AG09309 (cell line): ENCODE measurements at regions not wholly inside any gene's neighbourhood (a gene's known extent, or its start where the extent isn't known, plus 50 kb on each side); places are given as distances from the start of the nearest gene placed in this dataset.
"Not testable (repeated sequence)": the region's sequence is repeated elsewhere in the genome, so short reads cannot be mapped to it uniquely, and the experiment has no call there.

ENCODE experiments used
- DNase-seq: peaks from one replicate; pipeline ENCODE4 v3.0.0-alpha.2; 2010; ENCODE audit warnings: low read depth
- H3K4me3 ChIP-seq: 2 replicates; pipeline ENCODE4 v1.5.1; 2011; ENCODE audit warnings: mild to moderate bottlenecking, low read depth, low read length, moderate library complexity; ENCODE audit not compliant: control insufficient read depth
- TF ChIP-seq, protein P1 (sequence below): IDR thresholded peaks from 2 replicates; pipeline ENCODE4 v1.5.1; 2011; ENCODE audit warnings: mild to moderate bottlenecking, low read depth, low read length, inconsistent platforms; ENCODE audit not compliant: insufficient read depth, control insufficient read depth; ENCODE audit errors: missing control alignments

DNA sequence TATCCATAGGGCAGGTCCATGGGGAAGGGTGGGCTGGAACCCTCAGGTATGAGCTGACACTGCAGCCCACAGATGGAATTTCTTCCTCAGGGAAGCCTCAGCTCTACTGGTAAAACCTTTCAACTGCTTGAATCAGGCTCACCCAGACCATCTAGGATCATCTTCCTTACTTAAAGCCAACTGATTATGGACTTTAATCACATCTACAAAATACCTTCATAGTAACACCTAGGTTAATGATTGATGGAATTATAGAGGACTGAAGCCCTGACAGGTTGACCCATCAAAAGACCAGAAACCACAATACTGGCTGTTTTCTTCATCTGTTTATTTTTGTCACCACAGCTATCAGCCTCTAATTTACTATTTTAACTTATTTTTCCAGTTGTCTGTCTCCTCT, 188.9 kb upstream of the BOD1L1 start:
- DNase-seq = no peak
- TF ChIP-seq, protein P1, sequence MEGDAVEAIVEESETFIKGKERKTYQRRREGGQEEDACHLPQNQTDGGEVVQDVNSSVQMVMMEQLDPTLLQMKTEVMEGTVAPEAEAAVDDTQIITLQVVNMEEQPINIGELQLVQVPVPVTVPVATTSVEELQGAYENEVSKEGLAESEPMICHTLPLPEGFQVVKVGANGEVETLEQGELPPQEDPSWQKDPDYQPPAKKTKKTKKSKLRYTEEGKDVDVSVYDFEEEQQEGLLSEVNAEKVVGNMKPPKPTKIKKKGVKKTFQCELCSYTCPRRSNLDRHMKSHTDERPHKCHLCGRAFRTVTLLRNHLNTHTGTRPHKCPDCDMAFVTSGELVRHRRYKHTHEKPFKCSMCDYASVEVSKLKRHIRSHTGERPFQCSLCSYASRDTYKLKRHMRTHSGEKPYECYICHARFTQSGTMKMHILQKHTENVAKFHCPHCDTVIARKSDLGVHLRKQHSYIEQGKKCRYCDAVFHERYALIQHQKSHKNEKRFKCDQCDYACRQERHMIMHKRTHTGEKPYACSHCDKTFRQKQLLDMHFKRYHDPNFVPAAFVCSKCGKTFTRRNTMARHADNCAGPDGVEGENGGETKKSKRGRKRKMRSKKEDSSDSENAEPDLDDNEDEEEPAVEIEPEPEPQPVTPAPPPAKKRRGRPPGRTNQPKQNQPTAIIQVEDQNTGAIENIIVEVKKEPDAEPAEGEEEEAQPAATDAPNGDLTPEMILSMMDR = no peak
- H3K4me3 ChIP-seq = no peak overlapping the region

DNA sequence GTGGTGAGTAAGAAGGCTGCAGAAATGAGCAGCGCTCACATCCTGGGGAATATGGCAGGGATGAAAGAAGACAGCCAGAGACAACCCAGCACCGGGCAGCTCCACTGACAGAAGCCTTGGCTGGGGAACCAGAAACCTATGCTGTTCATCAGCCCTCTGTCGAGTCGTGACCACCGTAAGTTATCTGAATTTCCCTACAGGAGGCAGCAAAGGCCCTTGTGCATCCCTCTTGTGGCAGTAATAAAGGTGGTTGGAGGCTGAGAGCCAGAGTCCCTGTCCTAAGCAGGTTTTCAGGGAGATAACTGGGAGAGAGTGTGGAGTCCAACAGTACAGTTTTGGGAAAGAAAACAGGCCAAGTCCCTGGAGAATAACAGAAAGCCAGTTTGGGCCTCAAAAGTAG, 194.0 kb upstream of the BOD1L1 start:
- DNase-seq = no peak
- TF ChIP-seq, protein P1 = no peak
- H3K4me3 ChIP-seq = no peak overlapping the region

GRCh38 chr4:13825822-13826221, 198.3 kb upstream of the BOD1L1 start:
- H3K4me3 ChIP-seq = not testable (repeated sequence)

DNA sequence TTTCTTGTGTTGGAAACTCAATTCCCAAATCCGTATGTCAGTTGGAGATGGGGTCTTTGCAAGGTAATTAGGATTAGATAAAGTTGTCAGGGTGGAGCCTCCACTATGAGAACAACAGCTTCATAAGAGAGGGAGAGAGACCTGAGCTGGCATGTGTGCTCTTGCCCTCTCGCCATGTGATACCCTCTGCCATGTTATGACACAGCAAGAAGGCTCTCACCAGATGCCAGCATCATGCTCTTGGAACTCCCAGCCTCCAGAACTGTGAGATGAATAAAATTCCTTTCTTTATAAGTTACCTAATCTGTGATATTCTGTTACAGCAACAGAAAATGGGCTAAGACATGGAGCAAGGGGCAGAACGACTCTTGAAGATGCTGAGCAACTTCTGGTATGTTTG, 201.9 kb upstream of the BOD1L1 start:
- TF ChIP-seq, protein P1 = no peak
- DNase-seq = no peak
- no peak overlapping the region for H3K4me3 ChIP-seq

More at GRCh38 chr4:13825822-13826221, 198.3 kb upstream of the BOD1L1 start:
- DNase-seq = not testable (repeated sequence)

GRCh38 chr4:13830449-13830848, 202.9 kb upstream of the BOD1L1 start:
- H3K4me3 ChIP-seq = no peak overlapping the region

DNA sequence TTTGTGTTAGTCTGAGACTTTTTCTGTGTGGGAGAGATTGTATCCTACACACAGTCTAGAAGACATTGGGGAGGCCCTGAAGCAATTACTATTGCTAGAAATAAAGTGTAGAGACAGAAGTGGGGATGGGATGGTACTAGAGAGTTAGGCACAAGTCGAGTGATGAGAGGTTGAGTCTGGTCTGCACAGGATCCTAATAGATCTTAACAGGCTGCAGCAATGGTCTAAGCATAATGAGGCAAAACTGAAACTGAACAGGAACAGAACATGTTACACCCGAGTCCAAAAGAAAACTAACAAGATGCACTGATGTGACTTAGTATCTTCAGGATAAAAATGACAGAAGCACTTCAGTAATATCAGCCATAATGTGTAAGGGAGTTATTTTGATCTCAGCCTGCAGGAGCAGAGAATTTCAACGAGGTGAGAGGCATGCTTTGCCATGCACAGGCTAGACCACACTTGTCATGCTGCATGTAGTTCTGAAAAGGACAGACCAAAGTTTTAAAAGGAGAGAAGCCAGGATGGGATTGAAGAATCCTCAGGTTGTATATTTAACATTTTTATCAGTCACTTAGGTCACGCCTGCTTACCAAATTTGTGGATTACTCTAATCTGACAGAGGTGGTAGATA, 205.8 kb upstream of the BOD1L1 start:
- TF ChIP-seq, protein P1 = no peak
- H3K4me3 ChIP-seq = no peak overlapping the region
- DNase-seq = no peak

More at GRCh38 chr4:13830449-13830848, 202.9 kb upstream of the BOD1L1 start:
- TF ChIP-seq, protein P1 = no peak
- DNase-seq = no peak

DNA sequence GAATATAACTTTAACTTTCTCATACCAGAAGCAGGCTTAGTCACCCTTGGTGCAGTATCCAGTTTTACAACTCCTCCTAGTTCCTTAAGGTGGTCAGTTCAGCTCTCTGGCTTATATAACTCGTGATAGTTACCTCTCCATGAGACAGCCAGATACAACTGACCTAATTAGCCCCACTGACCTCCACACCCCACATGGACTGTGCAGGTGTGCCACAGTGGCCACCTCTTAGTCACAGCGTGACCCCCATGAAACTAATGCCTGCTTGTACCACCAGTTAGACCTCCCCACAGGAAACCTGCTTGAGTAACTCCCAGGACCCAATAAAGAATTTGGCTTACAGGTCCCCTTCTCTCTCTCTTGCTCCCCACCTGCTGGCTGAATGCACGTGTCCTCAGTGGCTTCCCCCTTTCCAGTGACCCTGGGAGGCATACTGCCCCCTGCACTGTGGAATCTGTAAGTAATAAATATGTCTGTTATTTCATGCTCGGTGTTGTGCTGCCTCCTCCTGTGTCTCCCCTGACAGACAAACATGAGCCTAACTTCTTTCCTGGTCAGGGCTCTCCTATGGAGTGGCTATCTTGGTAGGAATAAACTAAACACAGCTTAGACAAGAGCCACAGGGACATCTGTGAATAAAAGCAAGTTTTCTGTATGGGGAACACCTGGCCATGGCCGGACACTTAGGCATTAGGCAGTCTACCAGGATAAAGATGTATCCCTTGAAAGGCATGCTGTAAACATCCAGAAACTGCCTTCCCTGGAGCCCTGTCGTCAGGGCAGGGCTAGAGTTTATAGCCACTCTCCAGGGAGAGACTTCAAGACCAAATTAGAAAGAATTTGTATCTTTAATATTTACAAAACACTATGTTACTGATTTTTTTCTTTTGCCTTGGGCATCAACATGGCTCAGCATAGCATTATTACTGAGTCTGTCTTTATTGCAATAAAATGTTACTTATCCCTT, 209.7 kb upstream of the BOD1L1 start:
- TF ChIP-seq, protein P1 = no peak
- no peak overlapping the region for H3K4me3 ChIP-seq
- DNase-seq = no peak
